HG03442 (cell line): ENCODE measurements at regions not wholly inside any gene's neighbourhood (a gene's known extent, or its start where the extent isn't known, plus 50 kb on each side); places are given as distances from the start of the nearest gene placed in this dataset.

ENCODE experiments used
- ATAC-seq: cut with Tn5 transposase; IDR thresholded peaks from one replicate; pipeline ENCODE4 v1.9.1; 2021; ENCODE audit warnings: mild to moderate bottlenecking, moderate library complexity; ENCODE audit not compliant: unreplicated experiment

GRCh38 chr13:47008318-47008717 is 111.5 kb upstream of the HTR2A start:
- no peak for ATAC-seq

GRCh38 chr13:47005756-47006414 is 109.0 kb upstream of the HTR2A start:
- ATAC-seq = no peak

GRCh38 chr13:47004540-47004939 is 107.7 kb upstream of the HTR2A start:
- no peak for ATAC-seq

- no peak for ATAC-seq
Observed at GRCh38 chr13:47004027-47004426, 107.2 kb upstream of the HTR2A start.

- ATAC-seq = no peak
Observed at GRCh38 chr13:47000165-47000564, 103.3 kb upstream of the HTR2A start.

GRCh38 chr13:46996316-46997030 is 99.6 kb upstream of the HTR2A start:
- ATAC-seq = peak; percentile 13

GRCh38 chr13:46995874-46996273 is 99.0 kb upstream of the HTR2A start:
- ATAC-seq = peak; percentile 93

GRCh38 chr13:46994492-46994891 is 97.6 kb upstream of the HTR2A start:
- ATAC-seq = no peak

- peak; percentile 43 for ATAC-seq
Observed at GRCh38 chr13:46992383-46992952, 95.6 kb upstream of the HTR2A start.

- ATAC-seq = peak; percentile 68
Observed at GRCh38 chr13:46983881-46984280, 87.0 kb upstream of the HTR2A start.

GRCh38 chr13:46982856-46983582 is 86.2 kb upstream of the HTR2A start:
- peak; percentile 92 for ATAC-seq

GRCh38 chr13:46975173-46975572 is 78.3 kb upstream of the HTR2A start:
- ATAC-seq = no peak

GRCh38 chr13:46968450-46968849 is 71.6 kb upstream of the HTR2A start:
- ATAC-seq = no peak

GRCh38 chr13:46964789-46965527 is 68.1 kb upstream of the HTR2A start:
- no peak for ATAC-seq

- ATAC-seq = no peak
Observed at GRCh38 chr13:46963904-46964303, 67.1 kb upstream of the HTR2A start.

GRCh38 chr13:46962281-46962941 is 65.6 kb upstream of the HTR2A start:
- ATAC-seq = no peak

- peak; percentile 100 for ATAC-seq
Observed at GRCh38 chr13:46961719-46962118, 64.9 kb upstream of the HTR2A start.

GRCh38 chr13:46953941-46954340 is 57.1 kb upstream of the HTR2A start:
- no peak for ATAC-seq

- ATAC-seq = peak; percentile 74
Observed at GRCh38 chr13:46953331-46953730, 56.5 kb upstream of the HTR2A start.

GRCh38 chr13:46951516-46951915 is 54.7 kb upstream of the HTR2A start:
- ATAC-seq = no peak
